ENCODE measurements at regions not wholly inside any gene's neighbourhood (a gene's known extent, or its start where the extent isn't known, plus 50 kb on each side); places are given as distances from the start of the nearest gene placed in this dataset.

DNA sequence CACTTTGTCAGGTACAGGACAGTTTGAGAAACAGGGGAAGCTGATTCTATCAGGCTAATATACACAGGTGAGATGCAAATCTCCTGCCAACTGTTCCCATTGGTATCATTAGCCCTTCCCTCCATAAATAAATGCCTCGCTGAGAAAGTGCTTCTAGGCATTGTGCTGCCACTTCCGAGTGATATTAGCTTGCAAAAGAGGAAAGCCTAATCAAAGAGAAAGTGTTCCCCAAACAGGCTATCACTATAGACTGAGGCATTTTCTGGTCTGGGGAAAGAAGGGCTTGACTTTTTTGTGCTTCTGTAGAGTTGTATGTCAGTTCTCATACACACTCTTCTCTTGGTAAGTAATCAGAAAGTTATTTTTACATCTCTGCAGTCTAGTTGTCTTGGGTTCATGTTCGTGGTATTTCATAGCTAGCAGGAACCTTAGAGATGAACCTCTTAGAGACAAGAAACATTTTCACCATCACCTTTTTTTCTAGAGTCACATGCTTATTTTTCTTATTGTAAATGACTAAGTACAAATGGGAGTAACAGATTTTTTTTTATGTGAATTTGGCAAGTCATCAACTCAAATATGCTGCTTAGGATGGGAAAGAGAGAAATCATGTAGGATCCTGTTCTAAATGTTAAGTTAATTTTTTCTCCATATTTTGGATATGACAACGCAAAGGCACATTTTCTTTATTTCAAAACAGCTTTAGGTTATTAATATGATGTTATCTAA, 1009.8 kb downstream of the ADGRL3 start:
- no peak overlapping the region for H3K27ac ChIP-seq (ENCODE audit: control insufficient read depth, insufficient read depth)
- BruUV-seq (replicated peaks) = no TSS peak
- no peak overlapping the region for H3K9ac ChIP-seq (ENCODE audit: control insufficient read depth, insufficient read depth, low read length)
- ATAC-seq = no peak
- no peaks in the 10 kb centered on the region for H3K36me3 ChIP-seq (ENCODE audit: control insufficient read depth in 2 of 2, insufficient read depth in 2 of 2, low read length in 1 of 2)
- no peaks in the 10 kb centered on the region for H3K79me2 ChIP-seq (ENCODE audit: control insufficient read depth, insufficient read depth, low read length)
- in situ Hi-C loops (cut with MboI) = no loop called here
- RAD21 ChIA-PET (ENCODE audit: unreplicated experiment) = interaction anchor here (1.1 kb wide), 1 partner anchor 13 kb away, joined by 3 read pairs; no protein-coding TSS in a partner anchor
- no peaks in the 10 kb centered on the region for H3K9me3 ChIP-seq (replicated peaks; ENCODE audit: control insufficient read depth, insufficient read depth, low read length)
- POLR2A ChIA-PET = no interaction called here
- H3K27me3 ChIP-seq (replicated peaks in 1 of 2; ENCODE audit: control insufficient read depth in 2 of 2, insufficient read depth in 2 of 2, low read length in 1 of 2) = no peaks in the 10 kb centered on the region
- TF ChIP-seq SIX5 (IDR thresholded peaks at IDR 0.05; ENCODE audit: low read depth, low read length, severe bottlenecking) (no peak), ZNF217 (IDR thresholded peaks at IDR 0.05) (no peak), USF2 (IDR thresholded peaks at IDR 0.05; ENCODE audit: borderline replicate concordance, low read depth, low read length) (no peak), FOXK2 (IDR thresholded peaks at IDR 0.05) (no peak), YBX1 (IDR thresholded peaks at IDR 0.05) (no peak), MLLT1 (IDR thresholded peaks at IDR 0.05) (no peak), KLF5 (IDR thresholded peaks at IDR 0.05; ENCODE audit: partially characterized antibody) (no peak), PBX3 (IDR thresholded peaks at IDR 0.05; ENCODE audit: insufficient replicate concordance, low read depth, low read length) (no peak), SMAD5 (IDR thresholded peaks at IDR 0.05; ENCODE audit: low read depth) (no peak), STAT3 (IDR thresholded peaks at IDR 0.05; ENCODE audit: low read depth, low read length) (no peak), TAF1 (IDR thresholded peaks at IDR 0.05; ENCODE audit: borderline replicate concordance, low read depth, low read length) (no peak)
- TF ChIP-seq, protein P1, sequence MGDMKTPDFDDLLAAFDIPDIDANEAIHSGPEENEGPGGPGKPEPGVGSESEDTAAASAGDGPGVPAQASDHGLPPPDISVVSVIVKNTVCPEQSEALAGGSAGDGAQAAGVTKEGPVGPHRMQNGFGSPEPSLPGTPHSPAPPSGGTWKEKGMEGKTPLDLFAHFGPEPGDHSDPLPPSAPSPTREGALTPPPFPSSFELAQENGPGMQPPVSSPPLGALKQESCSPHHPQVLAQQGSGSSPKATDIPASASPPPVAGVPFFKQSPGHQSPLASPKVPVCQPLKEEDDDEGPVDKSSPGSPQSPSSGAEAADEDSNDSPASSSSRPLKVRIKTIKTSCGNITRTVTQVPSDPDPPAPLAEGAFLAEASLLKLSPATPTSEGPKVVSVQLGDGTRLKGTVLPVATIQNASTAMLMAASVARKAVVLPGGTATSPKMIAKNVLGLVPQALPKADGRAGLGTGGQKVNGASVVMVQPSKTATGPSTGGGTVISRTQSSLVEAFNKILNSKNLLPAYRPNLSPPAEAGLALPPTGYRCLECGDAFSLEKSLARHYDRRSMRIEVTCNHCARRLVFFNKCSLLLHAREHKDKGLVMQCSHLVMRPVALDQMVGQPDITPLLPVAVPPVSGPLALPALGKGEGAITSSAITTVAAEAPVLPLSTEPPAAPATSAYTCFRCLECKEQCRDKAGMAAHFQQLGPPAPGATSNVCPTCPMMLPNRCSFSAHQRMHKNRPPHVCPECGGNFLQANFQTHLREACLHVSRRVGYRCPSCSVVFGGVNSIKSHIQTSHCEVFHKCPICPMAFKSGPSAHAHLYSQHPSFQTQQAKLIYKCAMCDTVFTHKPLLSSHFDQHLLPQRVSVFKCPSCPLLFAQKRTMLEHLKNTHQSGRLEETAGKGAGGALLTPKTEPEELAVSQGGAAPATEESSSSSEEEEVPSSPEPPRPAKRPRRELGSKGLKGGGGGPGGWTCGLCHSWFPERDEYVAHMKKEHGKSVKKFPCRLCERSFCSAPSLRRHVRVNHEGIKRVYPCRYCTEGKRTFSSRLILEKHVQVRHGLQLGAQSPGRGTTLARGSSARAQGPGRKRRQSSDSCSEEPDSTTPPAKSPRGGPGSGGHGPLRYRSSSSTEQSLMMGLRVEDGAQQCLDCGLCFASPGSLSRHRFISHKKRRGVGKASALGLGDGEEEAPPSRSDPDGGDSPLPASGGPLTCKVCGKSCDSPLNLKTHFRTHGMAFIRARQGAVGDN (IDR thresholded peaks at IDR 0.05) = no peak
- TF ChIP-seq, protein P2, sequence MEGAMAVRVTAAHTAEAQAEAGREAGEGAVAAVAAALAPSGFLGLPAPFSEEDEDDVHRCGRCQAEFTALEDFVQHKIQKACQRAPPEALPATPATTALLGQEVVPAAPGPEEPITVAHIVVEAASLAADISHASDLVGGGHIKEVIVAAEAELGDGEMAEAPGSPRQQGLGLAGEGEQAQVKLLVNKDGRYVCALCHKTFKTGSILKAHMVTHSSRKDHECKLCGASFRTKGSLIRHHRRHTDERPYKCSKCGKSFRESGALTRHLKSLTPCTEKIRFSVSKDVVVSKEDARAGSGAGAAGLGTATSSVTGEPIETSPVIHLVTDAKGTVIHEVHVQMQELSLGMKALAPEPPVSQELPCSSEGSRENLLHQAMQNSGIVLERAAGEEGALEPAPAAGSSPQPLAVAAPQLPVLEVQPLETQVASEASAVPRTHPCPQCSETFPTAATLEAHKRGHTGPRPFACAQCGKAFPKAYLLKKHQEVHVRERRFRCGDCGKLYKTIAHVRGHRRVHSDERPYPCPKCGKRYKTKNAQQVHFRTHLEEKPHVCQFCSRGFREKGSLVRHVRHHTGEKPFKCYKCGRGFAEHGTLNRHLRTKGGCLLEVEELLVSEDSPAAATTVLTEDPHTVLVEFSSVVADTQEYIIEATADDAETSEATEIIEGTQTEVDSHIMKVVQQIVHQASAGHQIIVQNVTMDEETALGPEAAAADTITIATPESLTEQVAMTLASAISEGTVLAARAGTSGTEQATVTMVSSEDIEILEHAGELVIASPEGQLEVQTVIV (IDR thresholded peaks at IDR 0.05; ENCODE audit: borderline replicate concordance, partially characterized antibody) = no peak
- 22% methylated on average over 4 of the region's 4 CpGs for WGBS (ENCODE audit: insufficient coverage, insufficient replicate concordance, low lambda C conversion rate, missing lambda C conversion rate)
- intact Hi-C loops (cut with micrococcal nuclease; ENCODE audit: unreplicated experiment) = no loop called here
- SMC1A ChIA-PET (ENCODE audit: uncharacterized antibody, unreplicated experiment) = interaction anchor here (0.7 to 1.3 kb wide), 5 partner anchors 17 to 481 kb away, joined by 3 read pairs; no protein-coding TSS in a partner anchor
- FAIRE-seq = no peak
- CTCF ChIA-PET = no interaction called here
- H4K20me1 ChIP-seq (ENCODE audit: control insufficient read depth, insufficient read depth) = no peaks in the 10 kb centered on the region
- no peak overlapping the region for H3K4me3 ChIP-seq
- no peak overlapping the region for H2AFZ ChIP-seq (ENCODE audit: control insufficient read depth, low read depth, low read length)
- H3K4me1 ChIP-seq (ENCODE audit: control insufficient read depth, insufficient read depth, low read length) = no peaks in the 10 kb centered on the region
- DNase-seq (ENCODE audit: low read depth, low spot score) = no peak
- no peak overlapping the region for H3K4me2 ChIP-seq (ENCODE audit: control insufficient read depth, insufficient read depth)

All from GM12878 (cell line).